HepG2 (cell line): ENCODE measurements at regions not wholly inside any gene's neighbourhood (a gene's known extent, or its start where the extent isn't known, plus 50 kb on each side); places are given as distances from the start of the nearest gene placed in this dataset.

Experiments used
- ATAC-seq: fragments of 200-7000 bp; cut with Tn5 transposase; 3 replicates; pipeline ENCODE4 v1.9.1; 2020; ENCODE audit warnings: mild to moderate bottlenecking, moderate library complexity
- BruUV-seq: library from RNA; stranded (reverse); fragments of 400-500 nt; replicated peaks from 2 replicates; lab custom pipeline; 2021; lab: Mats Ljungman, UMichigan
- CTCF ChIA-PET: fragments of 300-600 bp; formaldehyde crosslinking; extraction: SDS; loops from one replicate; lab custom pipeline; 2021; ENCODE audit warnings: low total read pairs, inconsistent platforms, low intra/inter-chr PET ratio; lab: Yijun Ruan, JAX
- POLR2A ChIA-PET: fragments of 350-600 bp; sonication (Branson Sonifier 250); formaldehyde crosslinking; loops from one replicate; lab custom pipeline; 2020; ENCODE audit warnings: antibody characterized with exemption, inconsistent platforms; lab: Yijun Ruan, JAX
- DNase-seq: peaks from one replicate; pipeline ENCODE4 v3.0.0-alpha.2; 2015; ENCODE audit warnings: low spot score
- FAIRE-seq: peaks from 3 replicates; lab custom pipeline; 2011; peaks lifted over from hg19 to GRCh38; lab: Jason Lieb, UNC
- H2AFZ ChIP-seq: one replicate; pipeline ENCODE4 v1.6.1; 2011; ENCODE audit warnings: low read length, inconsistent platforms
- H3K27ac ChIP-seq: fragments of 300-600 bp; 3 replicates; pipeline ENCODE4 v1.8.0; 2011; ENCODE audit warnings: mixed run types, mild to moderate bottlenecking, mixed read lengths, low read length, inconsistent platforms; ENCODE audit not compliant: insufficient read depth; ENCODE audit errors: extremely low read length
- H3K27me3 ChIP-seq, 2 experiments: fragments of 200-600 bp in 1 of 2; 2 replicates in 1 of 2; 3 replicates in 1 of 2; pipeline versions ENCODE4 v1.6.0 to v1.8.0; 2011; ENCODE audit warnings: low read length in 2 of 2, mild to moderate bottlenecking in 2 of 2, moderate library complexity in 2 of 2, inconsistent platforms in 1 of 2; ENCODE audit not compliant: insufficient read depth in 2 of 2, control insufficient read depth in 1 of 2
- H3K36me3 ChIP-seq, 2 experiments: fragments of 200-600 bp in 1 of 2; replicated peaks in 1 of 2; 2 replicates in 1 of 2; 3 replicates in 1 of 2; pipeline versions ENCODE4 v1.5.1 to v1.8.0; 2011; ENCODE audit warnings: low read length in 2 of 2, inconsistent platforms in 1 of 2; ENCODE audit not compliant: insufficient read depth in 2 of 2, control insufficient read depth in 1 of 2
- H3K4me1 ChIP-seq: 2 replicates; pipeline ENCODE4 v1.5.1; 2012; ENCODE audit warnings: low read length, inconsistent platforms; ENCODE audit not compliant: insufficient read depth
- H3K4me2 ChIP-seq: 2 replicates; pipeline ENCODE4 v1.6.0; 2011; ENCODE audit warnings: low read depth, low read length, inconsistent platforms
- H3K4me3 ChIP-seq, 3 experiments: fragments of 200-600 bp in 1 of 3; sonication (generic), shearing (Covaris generic) in 1 of 3; replicated peaks in 1 of 3; 2 replicates each; pipeline ENCODE4 v1.5.1; 2011 to 2016; ENCODE audit warnings: low read length in 3 of 3, inconsistent platforms in 2 of 3, low read depth in 2 of 3, mild to moderate bottlenecking in 2 of 3, control low read depth in 1 of 3, mixed read lengths in 1 of 3; ENCODE audit not compliant: insufficient read depth in 1 of 3
- H3K79me2 ChIP-seq: one replicate; pipeline ENCODE4 v1.6.1; 2011; ENCODE audit warnings: low read length, inconsistent platforms; ENCODE audit not compliant: insufficient read depth
- H3K9ac ChIP-seq: 2 replicates; pipeline ENCODE4 v1.6.0; 2011; ENCODE audit warnings: mild to moderate bottlenecking, low read depth, low read length, inconsistent platforms; ENCODE audit not compliant: insufficient read depth
- H3K9me3 ChIP-seq: 2 replicates; pipeline ENCODE4 v1.5.1; 2012; ENCODE audit warnings: mild to moderate bottlenecking, low read length
- H4K20me1 ChIP-seq: 2 replicates; pipeline ENCODE4 v1.6.0; 2011; ENCODE audit warnings: inconsistent platforms, mild to moderate bottlenecking, low read length, moderate library complexity; ENCODE audit not compliant: insufficient read depth
- CREB1 ChIP-seq, 2 experiments: fragments of 450-650 bp in 1 of 2; IDR thresholded peaks; 2 replicates each; pipeline ENCODE4 v1.6.1; 2016 to 2017; ENCODE audit warnings: control low read depth in 1 of 2, mild to moderate bottlenecking in 1 of 2, missing compliant biosample characterization in 1 of 2, missing genetic modification characterization in 1 of 2
- ELF3 ChIP-seq: IDR thresholded peaks from 2 replicates; pipeline ENCODE4 v1.6.1; 2016; ENCODE audit warnings: missing genetic modification reagents, missing compliant biosample characterization
- JUND ChIP-seq: sonication (generic); formaldehyde crosslinking; IDR thresholded peaks from 2 replicates; pipeline ENCODE4 v1.8.0; 2022; ENCODE audit warnings: mild to moderate bottlenecking, missing genetic modification reagents
- MNT ChIP-seq: fragments of 450-650 bp; IDR thresholded peaks from 2 replicates; pipeline ENCODE4 v1.6.1; 2016
- RNF2 ChIP-seq: fragments of 450-650 bp; conservative IDR thresholded peaks from 2 replicates; pipeline ENCODE4 v1.6.1; 2016; ENCODE audit warnings: low read depth
- ZEB1 ChIP-seq: IDR thresholded peaks from 2 replicates; pipeline ENCODE4 v1.6.1; 2012; ENCODE audit warnings: mild to moderate bottlenecking, low read depth, inconsistent platforms; ENCODE audit not compliant: insufficient replicate concordance
- ZFX ChIP-seq: sonication (generic); formaldehyde crosslinking; IDR thresholded peaks from 2 replicates; pipeline ENCODE4 v1.4.0; 2020; ENCODE audit warnings: mild to moderate bottlenecking, low read depth, missing genetic modification reagents, moderate library complexity
- ZNF296 ChIP-seq: sonication (generic); formaldehyde crosslinking; conservative IDR thresholded peaks from 2 replicates; pipeline ENCODE4 v1.5.0; 2020; ENCODE audit warnings: mild to moderate bottlenecking, missing genetic modification reagents
- ZNF576 ChIP-seq: sonication (generic); formaldehyde crosslinking; IDR thresholded peaks from 2 replicates; pipeline ENCODE4 v1.4.0; 2020; ENCODE audit warnings: mild to moderate bottlenecking, missing genetic modification reagents
- ZSCAN25 ChIP-seq: sonication (generic); formaldehyde crosslinking; IDR thresholded peaks from 2 replicates; pipeline ENCODE4 v1.8.0; 2022; ENCODE audit warnings: mild to moderate bottlenecking, missing genetic modification reagents
- WGBS: methylation state at CpG from one replicate; pipeline ENCODE4 v1.1.6; 2017; ENCODE audit warnings: low lambda C conversion rate; 5-methylcytosine and 5-hydroxymethylcytosine counted together
- in situ Hi-C: cut with HindIII; loops from 2 replicates; pipeline ENCODE4 v1.10.0; 2017; ENCODE audit warnings: low pct_unique_long_range_greater_than_20kb; ENCODE audit not compliant: extremely low pct_ligation_motif_present
- intact Hi-C: fragments of 100-400 bp; cut with micrococcal nuclease; formaldehyde crosslinking; loops from one replicate; pipeline ENCODE4 v1.10.0; 2022; ENCODE audit not compliant: unreplicated experiment

GRCh38 chr20:55918471-55918870 is 86.8 kb downstream of the CBLN4 start (continued):
- TF ChIP-seq ZNF576 (CRISPR knock-in tag) = no peak
- TF ChIP-seq ZFX (CRISPR knock-in tag) = no peak
- no peak for TF ChIP-seq ZNF296 (CRISPR knock-in tag)
- no peak for TF ChIP-seq JUND (CRISPR knock-in tag)
- TF ChIP-seq ZEB1 = no peak
- no peak for TF ChIP-seq RNF2

GRCh38 chr20:55893031-55893430 is 112.3 kb downstream of the CBLN4 start:
- CTCF ChIA-PET = no interaction called here
- H3K9ac ChIP-seq = no peak overlapping the region
- no peak overlapping the region for H3K27ac ChIP-seq
- POLR2A ChIA-PET = no interaction called here
- in situ Hi-C loops = no loop called here
- no peak for FAIRE-seq
- no peak overlapping the region for H3K4me3 ChIP-seq
- H3K4me1 ChIP-seq = no peaks in the 10 kb centered on the region
- H3K79me2 ChIP-seq = no peaks in the 10 kb centered on the region
- H3K36me3 ChIP-seq = no peaks in the 10 kb centered on the region
- no peak for ATAC-seq
- no peak overlapping the region for H2AFZ ChIP-seq
- peaks cover 97% of the 10 kb centered on the region for H3K9me3 ChIP-seq
- no peaks in the 10 kb centered on the region for H4K20me1 ChIP-seq
- no TSS peak for BruUV-seq
- H3K27me3 ChIP-seq = no peaks in the 10 kb centered on the region
- no peak overlapping the region for H3K4me2 ChIP-seq
- intact Hi-C loops = no loop called here
- TF ChIP-seq CREB1 (IDR thresholded peaks at IDR 0.05) (0 out of 2 replicates have a peak, but pooled peaks have one; percentile 2), CREB1 (CRISPR knock-in tag; IDR thresholded peaks at IDR 0.05) (no peak), ELF3 (no peak)
- no peak for DNase-seq

- Histone ChIP-seq H3K9me3 (peaks cover 93% of the 10 kb centered on the region), H4K20me1 (no peaks in the 10 kb centered on the region), H2AFZ (no peak overlapping the region), H3K4me2 (no peak overlapping the region), H3K27me3 (no peaks in the 10 kb centered on the region), H3K4me1 (no peaks in the 10 kb centered on the region), H3K36me3 (no peaks in the 10 kb centered on the region), H3K27ac (no peak overlapping the region), H3K4me3 (no peak overlapping the region), H3K79me2 (no peaks in the 10 kb centered on the region), H3K9ac (no peak overlapping the region)
- intact Hi-C loops = no loop called here
- CTCF ChIA-PET = no interaction called here
- DNase-seq (no peak), FAIRE-seq (no peak), ATAC-seq (no peak)
- BruUV-seq = no TSS peak
- TF ChIP-seq MNT (peak; percentile 85), ZSCAN25 (CRISPR knock-in tag) (no peak)
- 30% methylated on average over 5 of the region's 5 CpGs for WGBS
- in situ Hi-C loops = no loop called here
- POLR2A ChIA-PET = no interaction called here
Measured at GRCh38 chr20:55888685-55889084, 116.6 kb downstream of the CBLN4 start.
